ENCODE measurements at regions not wholly inside any gene's neighbourhood (a gene's known extent, or its start where the extent isn't known, plus 50 kb on each side); places are given as distances from the start of the nearest gene placed in this dataset.

DNA sequence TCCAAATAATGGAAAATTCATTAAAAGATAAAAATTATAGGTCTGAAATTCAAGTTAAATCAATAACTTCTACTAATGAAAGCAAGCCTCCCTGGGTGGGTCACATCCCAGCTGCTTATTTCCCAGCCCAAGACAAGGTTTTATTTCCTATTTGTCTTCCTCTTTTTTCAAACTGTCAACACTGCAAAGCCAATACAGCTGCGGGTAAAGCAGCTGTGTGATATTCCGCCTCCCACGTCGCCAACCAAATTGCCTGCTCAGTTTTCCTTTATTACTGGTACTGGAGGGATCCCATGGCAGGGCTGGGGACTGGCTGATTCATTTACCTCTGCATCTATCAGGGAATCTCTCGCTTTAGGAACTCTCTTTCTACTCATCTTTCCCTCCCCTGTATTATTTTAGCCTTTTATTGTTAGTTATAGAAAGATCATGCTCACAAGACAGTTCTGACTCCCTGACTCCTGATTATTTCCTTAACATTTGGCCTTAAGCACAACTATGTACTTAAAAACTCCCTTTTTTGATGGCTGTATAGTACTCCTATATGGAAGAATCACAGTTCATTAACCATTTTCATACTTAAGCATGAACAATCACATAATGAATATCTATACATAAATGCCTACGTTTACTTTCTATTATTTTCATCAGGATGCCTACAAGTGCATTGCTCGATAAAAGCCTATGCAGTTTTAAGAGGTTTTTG lies 253.1 kb downstream of the CDCA7 start:
- no peak for DNase-seq (ENCODE audit: low read depth)
- TF ChIP-seq, protein P1, sequence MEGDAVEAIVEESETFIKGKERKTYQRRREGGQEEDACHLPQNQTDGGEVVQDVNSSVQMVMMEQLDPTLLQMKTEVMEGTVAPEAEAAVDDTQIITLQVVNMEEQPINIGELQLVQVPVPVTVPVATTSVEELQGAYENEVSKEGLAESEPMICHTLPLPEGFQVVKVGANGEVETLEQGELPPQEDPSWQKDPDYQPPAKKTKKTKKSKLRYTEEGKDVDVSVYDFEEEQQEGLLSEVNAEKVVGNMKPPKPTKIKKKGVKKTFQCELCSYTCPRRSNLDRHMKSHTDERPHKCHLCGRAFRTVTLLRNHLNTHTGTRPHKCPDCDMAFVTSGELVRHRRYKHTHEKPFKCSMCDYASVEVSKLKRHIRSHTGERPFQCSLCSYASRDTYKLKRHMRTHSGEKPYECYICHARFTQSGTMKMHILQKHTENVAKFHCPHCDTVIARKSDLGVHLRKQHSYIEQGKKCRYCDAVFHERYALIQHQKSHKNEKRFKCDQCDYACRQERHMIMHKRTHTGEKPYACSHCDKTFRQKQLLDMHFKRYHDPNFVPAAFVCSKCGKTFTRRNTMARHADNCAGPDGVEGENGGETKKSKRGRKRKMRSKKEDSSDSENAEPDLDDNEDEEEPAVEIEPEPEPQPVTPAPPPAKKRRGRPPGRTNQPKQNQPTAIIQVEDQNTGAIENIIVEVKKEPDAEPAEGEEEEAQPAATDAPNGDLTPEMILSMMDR (conservative IDR thresholded peaks at IDR 0.05; ENCODE audit: low read depth, low read length): no peak

GRCh38 chr2:173611121-173611520 lies 256.4 kb downstream of the CDCA7 start:
- no peak overlapping the region for H3K4me3 ChIP-seq (ENCODE audit: low read length)
- TF ChIP-seq, protein P1 (conservative IDR thresholded peaks at IDR 0.05; ENCODE audit: low read depth, low read length): no peak
- no peak for DNase-seq (ENCODE audit: low read depth)

More for the DNA sequence above, 253.1 kb downstream of the CDCA7 start:
- no peak overlapping the region for H3K4me3 ChIP-seq (ENCODE audit: low read length)

DNA sequence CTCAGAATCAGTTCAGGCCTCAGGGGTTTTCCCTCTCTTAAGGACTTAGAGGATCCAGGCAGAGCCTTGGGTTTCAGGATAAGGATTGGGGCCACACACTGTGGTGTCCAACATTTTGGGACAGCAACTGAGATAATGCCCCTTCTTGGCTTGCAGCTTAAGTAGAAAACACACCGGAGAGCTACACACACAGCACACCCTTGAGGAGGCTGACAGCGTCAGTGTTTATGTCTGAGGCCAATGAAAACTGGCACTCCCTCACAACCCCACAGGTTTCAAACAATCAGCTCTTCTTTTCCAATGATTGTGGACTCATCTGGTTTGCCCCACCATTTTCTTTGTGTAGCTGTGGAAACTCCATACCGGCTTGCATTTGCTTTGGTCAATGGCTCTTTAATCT lies 257.7 kb downstream of the CDCA7 start:
- H3K4me3 ChIP-seq (ENCODE audit: low read length): no peak overlapping the region
- DNase-seq (ENCODE audit: low read depth): no peak
- TF ChIP-seq, protein P1 (conservative IDR thresholded peaks at IDR 0.05; ENCODE audit: low read depth, low read length): no peak

- no peak for DNase-seq (ENCODE audit: low read depth)
- H3K4me3 ChIP-seq (ENCODE audit: low read length): no peak overlapping the region
- TF ChIP-seq, protein P1 (conservative IDR thresholded peaks at IDR 0.05; ENCODE audit: low read depth, low read length): no peak
Measured at GRCh38 chr2:173613386-173613785, 258.7 kb downstream of the CDCA7 start.

DNA sequence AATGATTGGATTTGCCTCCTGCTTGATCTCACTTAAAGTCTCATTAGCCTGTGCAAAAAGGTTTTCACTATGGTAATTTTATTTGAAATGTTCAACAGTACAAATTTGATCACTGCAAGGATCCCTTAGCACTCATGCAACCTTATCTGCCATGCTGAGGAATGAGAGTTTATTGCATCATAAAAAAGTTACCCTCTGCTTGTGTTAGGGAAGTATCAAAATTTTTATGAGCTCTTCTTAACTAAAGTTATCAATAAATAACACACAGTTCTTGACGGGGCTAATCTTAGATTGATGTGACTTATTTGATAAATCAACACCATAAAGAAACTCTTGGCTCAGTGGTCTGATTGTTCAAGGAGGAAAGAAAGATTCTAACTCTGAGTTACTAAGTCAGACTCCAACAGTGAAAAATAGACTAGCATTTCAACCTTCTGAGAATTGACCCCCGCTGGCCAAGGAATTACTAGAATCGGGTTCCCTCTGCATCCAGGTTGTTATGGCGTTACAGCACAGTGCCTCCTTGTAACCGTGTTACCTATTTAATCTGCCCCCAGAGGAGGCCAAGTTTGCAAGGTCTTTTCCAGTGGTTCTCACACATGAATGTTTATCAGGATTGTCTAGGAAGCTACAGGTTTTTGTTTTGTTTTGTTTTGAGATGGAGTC lies 259.7 kb downstream of the CDCA7 start:
- TF ChIP-seq, protein P1 (conservative IDR thresholded peaks at IDR 0.05; ENCODE audit: low read depth, low read length): no peak
- H3K4me3 ChIP-seq (ENCODE audit: low read length): no peak overlapping the region
- no peak for DNase-seq (ENCODE audit: low read depth)

DNA sequence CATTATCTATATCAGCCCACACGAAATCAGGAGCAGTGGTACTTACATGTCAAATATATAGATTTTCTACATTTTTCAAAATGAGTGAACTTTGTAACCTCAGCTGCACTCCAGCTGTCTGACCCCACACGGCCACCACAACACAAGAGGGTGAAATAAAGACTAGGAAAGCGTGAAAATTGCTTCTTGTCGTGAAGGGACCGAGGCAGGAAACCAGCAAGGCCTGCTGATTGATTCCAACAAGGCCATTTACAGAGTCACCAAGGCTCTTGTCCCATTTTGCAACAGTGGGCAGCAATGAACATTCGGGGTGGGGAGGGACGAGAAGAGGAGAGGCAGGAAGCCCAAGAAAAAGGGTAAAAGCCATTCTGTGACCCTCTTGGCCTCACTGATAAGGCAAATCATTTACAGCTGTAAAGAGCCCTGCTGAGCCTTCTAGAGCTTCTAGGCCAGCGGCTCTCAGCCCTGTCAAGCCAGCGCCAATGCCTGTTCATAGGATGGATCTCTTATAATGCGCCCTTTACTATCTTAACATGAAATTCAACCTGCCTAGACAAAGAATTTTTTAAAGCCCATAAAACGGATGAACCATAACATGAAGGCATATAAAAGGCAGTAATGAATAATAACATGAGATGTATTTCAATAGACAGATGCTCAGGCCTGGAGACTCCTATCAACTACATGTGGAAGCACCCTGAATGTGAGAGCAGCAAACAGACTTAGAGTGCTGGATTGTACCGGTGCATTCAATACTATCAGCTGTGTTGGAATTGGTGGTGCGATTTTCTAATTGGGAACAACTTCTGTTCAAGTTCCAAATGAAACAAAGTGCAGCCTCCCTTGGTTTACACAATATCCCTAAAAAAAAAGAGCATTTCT lies 269.0 kb downstream of the CDCA7 start:
- TF ChIP-seq, protein P1 (conservative IDR thresholded peaks at IDR 0.05; ENCODE audit: low read depth, low read length): no peak
- H3K4me3 ChIP-seq (ENCODE audit: low read length): no peak overlapping the region
- DNase-seq (ENCODE audit: low read depth): no peak
